ENCODE measurements at regions not wholly inside any gene's neighbourhood (a gene's known extent, or its start where the extent isn't known, plus 50 kb on each side); places are given as distances from the start of the nearest gene placed in this dataset.

- H3K4me1 Mint-ChIP-seq (ENCODE audit: low read depth, unreplicated experiment) = no peaks in the 10 kb centered on the region
- Histone ChIP-seq H3K36me3 (ENCODE audit: control insufficient read depth, insufficient read depth, low read length) (no peaks in the 10 kb centered on the region), H3K27me3 (replicated peaks; ENCODE audit: control insufficient read depth, insufficient read depth, low read length) (no peaks in the 10 kb centered on the region), H3K4me3 (ENCODE audit: low read depth, low read length) (no peak overlapping the region), H3K9me3 (no peaks in the 10 kb centered on the region), H3K4me1 (no peaks in the 10 kb centered on the region)
- no peak for DNase-seq
- H3K27ac Mint-ChIP-seq (ENCODE audit: unreplicated experiment) = no peak overlapping the region
- peaks cover 7% of the 10 kb centered on the region for H3K27me3 Mint-ChIP-seq (ENCODE audit: insufficient read depth, unreplicated experiment)
- H3K36me3 Mint-ChIP-seq (ENCODE audit: insufficient read depth, unreplicated experiment) = no peaks in the 10 kb centered on the region
- CTCF ChIA-PET = no interaction called here
- no peaks in the 10 kb centered on the region for H3K9me3 Mint-ChIP-seq (ENCODE audit: unreplicated experiment)
- intact Hi-C loops (cut with micrococcal nuclease; ENCODE audit: unreplicated experiment) = no loop called here
- H3K4me3 Mint-ChIP-seq (ENCODE audit: unreplicated experiment) = no peak overlapping the region
- POLR2A ChIA-PET = no interaction called here
- no peak for TF ChIP-seq CTCF (IDR thresholded peaks at IDR 0.05; ENCODE audit: insufficient read depth in 1 of 2, low read depth in 1 of 2, low read length in 1 of 2, severe bottlenecking in 1 of 2, unreplicated experiment in 1 of 2)
- BruUV-seq (replicated peaks) = no TSS peak
These were observed 51.9 kb upstream of the EXOC2 start for GRCh38 chr6:744666-745353.

- ChIA-PET CTCF (no interaction called here), POLR2A (no interaction called here)
- intact Hi-C loops (cut with micrococcal nuclease; ENCODE audit: unreplicated experiment) = no loop called here
- H3K9me3 ChIP-seq = no peaks in the 10 kb centered on the region
- H3K4me3 ChIP-seq (ENCODE audit: low read depth, low read length) = no peak overlapping the region
- H3K36me3 ChIP-seq (ENCODE audit: control insufficient read depth, insufficient read depth, low read length) = no peaks in the 10 kb centered on the region
- H3K4me1 ChIP-seq = no peaks in the 10 kb centered on the region
- peaks cover 7% of the 10 kb centered on the region for H3K27me3 Mint-ChIP-seq (ENCODE audit: insufficient read depth, unreplicated experiment)
- TF ChIP-seq CTCF (IDR thresholded peaks at IDR 0.05; ENCODE audit: insufficient read depth in 1 of 2, low read depth in 1 of 2, low read length in 1 of 2, severe bottlenecking in 1 of 2, unreplicated experiment in 1 of 2) = no peak
- no TSS peak for BruUV-seq (replicated peaks)
- H3K27ac Mint-ChIP-seq (ENCODE audit: unreplicated experiment) = no peak overlapping the region
- H3K4me1 Mint-ChIP-seq (ENCODE audit: low read depth, unreplicated experiment) = no peaks in the 10 kb centered on the region
- DNase-seq = no peak
- H3K4me3 Mint-ChIP-seq (ENCODE audit: unreplicated experiment) = no peak overlapping the region
- H3K9me3 Mint-ChIP-seq (ENCODE audit: unreplicated experiment) = no peaks in the 10 kb centered on the region
- H3K27me3 ChIP-seq (replicated peaks; ENCODE audit: control insufficient read depth, insufficient read depth, low read length) = no peaks in the 10 kb centered on the region
- no peaks in the 10 kb centered on the region for H3K36me3 Mint-ChIP-seq (ENCODE audit: insufficient read depth, unreplicated experiment)
These were observed 50.6 kb upstream of the EXOC2 start for GRCh38 chr6:743320-744096.
